GM18498 (cell line): ENCODE measurements at regions not wholly inside any gene's neighbourhood (a gene's known extent, or its start where the extent isn't known, plus 50 kb on each side); places are given as distances from the start of the nearest gene placed in this dataset.

Experiments
- ATAC-seq: cut with Tn5 transposase; IDR thresholded peaks from one replicate; pipeline ENCODE4 v1.9.1; 2021; ENCODE audit warnings: mild to moderate bottlenecking, moderate library complexity; ENCODE audit not compliant: unreplicated experiment

DNA sequence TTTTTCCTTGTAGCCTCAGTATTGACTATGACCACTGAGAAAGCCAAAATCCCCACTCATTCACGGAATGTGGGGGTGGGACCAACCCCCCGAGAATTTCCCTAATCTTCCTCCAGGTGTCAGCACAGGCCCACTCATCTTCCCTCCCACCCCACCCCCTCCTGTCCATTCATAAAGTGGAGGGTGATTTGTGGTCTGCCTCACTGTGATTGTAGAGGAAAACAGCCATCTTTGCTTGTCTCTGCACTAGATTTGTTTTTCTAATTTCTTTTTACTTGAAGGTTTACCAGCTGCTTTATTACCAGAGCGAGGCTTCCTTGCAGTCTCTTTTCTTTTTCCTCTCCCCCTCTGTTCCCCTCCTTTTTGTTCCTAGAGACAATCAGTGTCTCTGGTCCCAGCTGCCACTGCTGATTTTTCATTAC, 171.8 kb downstream of the ICOS start:
- peak; percentile 44 for ATAC-seq

- no peak for ATAC-seq
These were observed 172.3 kb downstream of the ICOS start for GRCh38 chr2:204108781-204109295.

DNA sequence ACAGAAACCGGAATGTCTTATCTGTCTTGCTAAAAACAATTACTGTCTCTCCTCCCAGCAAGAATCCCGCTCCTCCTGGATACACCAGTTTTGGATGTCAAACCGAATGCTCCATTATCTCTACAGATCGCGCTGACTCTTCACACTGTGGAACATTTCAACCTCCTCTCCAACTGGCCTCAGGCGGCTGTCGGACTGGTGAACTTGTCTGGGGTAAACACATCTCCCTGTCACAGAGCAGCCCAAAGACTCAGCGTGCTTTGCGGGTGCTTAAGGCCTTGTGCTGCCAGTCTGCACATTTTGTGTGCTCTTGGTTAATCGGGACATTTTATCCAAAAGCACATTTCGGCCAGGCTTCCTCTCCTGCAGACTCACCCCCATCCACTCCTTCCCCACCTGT, 173.1 kb downstream of the ICOS start:
- no peak for ATAC-seq

DNA sequence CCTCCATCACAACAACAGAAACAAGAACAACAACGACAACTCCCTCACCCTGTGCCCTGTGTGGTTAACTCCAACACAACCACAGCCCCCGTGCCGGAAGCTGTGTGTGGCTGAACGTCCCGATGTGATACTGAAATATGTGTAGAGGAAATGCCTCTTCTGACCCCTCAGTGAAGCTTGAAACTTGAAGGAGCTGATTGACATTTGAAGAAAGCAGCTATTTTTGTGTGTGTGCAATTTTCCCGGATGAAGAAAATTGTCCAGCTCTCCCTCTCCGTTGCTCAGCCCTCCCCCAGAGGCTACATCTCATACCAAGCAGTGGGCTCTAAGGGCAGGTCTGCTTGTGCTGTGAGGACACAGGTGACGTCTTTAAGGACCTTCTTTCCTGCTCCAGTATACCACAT, 173.8 kb downstream of the ICOS start:
- peak; percentile 96 for ATAC-seq

DNA sequence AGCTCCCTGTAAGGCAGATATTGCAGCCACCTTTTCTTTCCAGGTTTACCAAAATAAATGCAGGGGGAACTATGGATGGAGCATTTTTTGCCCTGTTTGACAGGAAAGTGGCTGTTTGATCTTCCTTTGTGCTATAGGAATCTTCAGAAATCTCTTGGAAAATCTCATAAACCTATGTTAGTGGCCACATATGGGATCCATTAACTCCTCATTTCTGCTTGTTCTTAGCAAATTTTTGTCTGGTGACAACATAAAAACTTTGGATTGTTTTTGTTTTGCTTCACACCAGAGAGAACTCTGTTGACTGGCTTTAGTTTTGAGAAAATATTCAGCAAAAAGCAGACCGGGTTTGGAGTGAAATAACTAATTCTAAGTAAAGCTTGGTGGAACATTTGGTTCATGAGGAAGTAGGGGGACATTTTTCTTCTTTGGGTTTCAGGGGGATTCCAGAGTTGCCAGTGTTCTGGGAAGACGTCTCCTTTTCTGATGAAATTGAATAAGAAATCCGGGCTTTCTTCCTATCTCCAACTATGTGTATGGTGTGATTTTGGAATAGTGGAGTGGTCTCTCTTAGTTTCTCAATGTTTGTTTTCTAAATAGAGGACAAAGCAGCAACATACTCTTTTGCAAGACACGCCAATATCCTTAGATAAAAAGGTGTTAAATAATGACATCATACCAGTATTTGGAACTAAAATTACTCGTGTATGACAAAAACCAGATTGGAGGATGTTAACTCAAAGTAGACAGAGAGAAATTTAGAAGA, 174.4 kb downstream of the ICOS start:
- no peak for ATAC-seq

DNA sequence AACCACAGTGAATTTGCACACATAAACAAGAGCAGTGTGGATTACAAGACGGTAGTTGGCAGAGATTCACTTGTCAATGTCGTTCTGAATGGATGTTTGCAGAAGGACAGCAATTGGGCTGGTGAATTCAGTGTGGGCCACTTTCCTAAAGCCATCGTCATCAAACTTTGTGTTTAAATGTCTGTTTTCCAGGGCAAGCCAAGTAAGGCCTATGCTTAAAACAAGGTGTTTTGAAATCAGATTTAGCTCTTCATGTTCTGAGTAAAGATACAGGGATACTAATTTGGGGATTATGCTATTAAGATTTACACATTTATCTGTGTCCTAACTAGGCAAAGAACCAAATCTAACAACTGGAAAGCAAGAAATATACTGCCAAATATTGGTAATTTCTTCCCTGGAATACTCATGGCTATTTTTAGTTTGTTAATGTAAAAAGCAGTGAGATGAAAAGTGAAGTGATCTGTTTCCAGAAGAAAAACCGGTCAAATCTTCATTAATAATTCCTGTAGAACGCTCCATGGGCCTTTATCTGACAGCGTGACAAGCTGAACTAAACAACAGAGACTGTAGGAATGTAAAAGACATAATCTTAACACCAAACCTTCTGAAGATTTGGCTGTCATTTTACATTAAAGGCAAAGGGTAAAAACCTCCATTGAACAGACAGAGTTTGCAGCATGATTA, 175.7 kb downstream of the ICOS start:
- no peak for ATAC-seq

GRCh38 chr2:204114295-204115136, 178.0 kb downstream of the ICOS start:
- no peak for ATAC-seq

- ATAC-seq, result no peak
These were observed 178.8 kb downstream of the ICOS start for GRCh38 chr2:204115137-204116056.

GRCh38 chr2:204116159-204116792, 179.7 kb downstream of the ICOS start:
- ATAC-seq, result no peak

GRCh38 chr2:204122425-204122824, 185.9 kb downstream of the ICOS start:
- no peak for ATAC-seq

- ATAC-seq, result no peak
These were observed 187.7 kb downstream of the ICOS start for GRCh38 chr2:204124140-204124750.

GRCh38 chr2:204126705-204127104, 190.1 kb downstream of the ICOS start:
- ATAC-seq, result no peak

- ATAC-seq, result no peak
These were observed 190.7 kb downstream of the ICOS start for GRCh38 chr2:204127238-204127637.

DNA sequence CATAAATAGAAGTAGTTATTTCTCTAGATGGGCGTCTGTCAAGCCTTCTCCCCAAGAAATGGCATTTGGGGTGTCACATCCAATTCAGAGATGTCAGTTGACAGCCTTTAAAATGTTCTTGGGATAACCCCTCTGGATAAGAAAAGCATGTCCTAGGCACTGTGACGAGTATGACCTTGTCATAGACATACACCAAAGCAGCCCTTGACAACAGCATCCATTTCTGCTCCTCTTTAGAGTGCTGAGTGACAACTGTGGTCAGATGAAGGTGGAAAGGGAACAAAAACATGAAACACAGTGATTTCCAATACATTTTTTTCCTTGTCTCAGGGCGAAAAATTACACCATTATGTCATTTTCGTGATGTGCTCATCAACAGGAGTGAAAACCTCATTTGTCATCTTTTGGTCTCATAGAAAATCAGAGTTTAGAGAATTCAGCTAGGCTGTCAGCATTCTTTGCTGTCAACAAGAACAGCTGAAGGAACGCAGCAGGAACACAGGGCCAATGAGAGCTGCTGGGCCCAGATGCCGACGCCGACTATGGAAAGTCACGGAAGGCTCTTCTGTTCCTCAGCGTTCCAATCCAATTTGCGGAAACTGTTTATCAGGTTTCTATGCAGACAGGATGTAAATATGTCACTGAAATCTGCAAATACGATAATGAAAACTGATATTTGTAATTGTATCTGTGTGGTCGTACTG, 193.2 kb downstream of the ICOS start:
- no peak for ATAC-seq

GRCh38 chr2:204131621-204132020, 195.1 kb downstream of the ICOS start:
- ATAC-seq, result no peak

DNA sequence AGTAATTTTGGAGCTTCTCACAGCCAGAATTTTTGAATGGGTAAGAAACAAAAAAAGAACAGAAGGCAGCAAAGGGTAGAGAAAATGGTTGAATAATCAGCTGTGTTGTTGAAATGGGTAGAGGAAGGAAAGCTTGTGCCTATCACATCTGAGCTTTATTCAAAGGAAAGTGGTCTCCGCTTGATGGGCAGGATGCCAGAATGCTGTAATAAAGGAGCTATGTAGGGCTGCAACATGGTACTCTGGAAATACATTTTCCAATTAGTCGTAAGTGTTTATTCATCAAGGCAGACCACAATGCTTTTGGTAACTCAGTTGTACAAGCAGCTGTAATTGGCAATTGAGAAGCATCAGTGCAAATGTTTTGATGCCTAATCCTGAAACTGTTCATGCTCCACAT, 196.9 kb downstream of the ICOS start:
- no peak for ATAC-seq

- no peak for ATAC-seq
These were observed 197.9 kb downstream of the ICOS start for GRCh38 chr2:204134421-204134820.

- ATAC-seq, result no peak
These were observed 199.2 kb downstream of the ICOS start for GRCh38 chr2:204135752-204136151.

- ATAC-seq, result no peak
These were observed 201.6 kb downstream of the ICOS start for GRCh38 chr2:204138206-204138605.
